PFSK-1 (cell line): ENCODE measurements at regions not wholly inside any gene's neighbourhood (a gene's known extent, or its start where the extent isn't known, plus 50 kb on each side); places are given as distances from the start of the nearest gene placed in this dataset.

Experiments
- FOXP2 ChIP-seq: optimal IDR thresholded peaks from 2 replicates; pipeline ENCODE3; 2011; ENCODE audit warnings: borderline replicate concordance, control low read depth, inconsistent platforms; ENCODE audit not compliant: insufficient read depth; ENCODE audit errors: extremely low read length, extremely low read depth
- POLR2AphosphoS5 ChIP-seq: IDR thresholded peaks from 2 replicates; pipeline ENCODE4 v1.6.1; 2012; ENCODE audit warnings: low read depth, mild to moderate bottlenecking, control low read depth, low read length, moderate library complexity
- REST ChIP-seq, 2 experiments: IDR thresholded peaks; 2 replicates each; pipeline versions ENCODE4 v1.6.1 to v1.8.0; 2011 to 2012; ENCODE audit warnings: low read depth in 2 of 2, low read length in 2 of 2, control low read depth in 1 of 2, inconsistent platforms in 1 of 2, mild to moderate bottlenecking in 1 of 2, moderate library complexity in 1 of 2; ENCODE audit not compliant: insufficient read depth in 1 of 2
- SIN3A ChIP-seq: IDR thresholded peaks from 2 replicates; pipeline ENCODE4 v1.6.1; 2012; ENCODE audit warnings: mild to moderate bottlenecking, low read length, moderate library complexity, borderline replicate concordance; ENCODE audit not compliant: insufficient read depth
- TAF1 ChIP-seq: IDR thresholded peaks from 2 replicates; pipeline ENCODE4 v1.6.1; 2012; ENCODE audit warnings: low read length, control low read depth, borderline replicate concordance; ENCODE audit not compliant: insufficient read depth

- TF ChIP-seq REST (IDR thresholded peaks at IDR 0.05; ENCODE audit: insufficient read depth in 1 of 2, low read depth in 2 of 2, low read length in 2 of 2) (no peak), FOXP2 (no peak), TAF1 (no peak), POLR2AphosphoS5 (no peak), SIN3A (no peak)
Measured at GRCh38 chr15:62394079-62394478, 229.0 kb upstream of the C2CD4B start.

GRCh38 chr15:62400778-62401177 lies 235.7 kb upstream of the C2CD4B start:
- TF ChIP-seq SIN3A (no peak), REST (IDR thresholded peaks at IDR 0.05; ENCODE audit: insufficient read depth in 1 of 2, low read depth in 2 of 2, low read length in 2 of 2) (no peak), TAF1 (no peak), POLR2AphosphoS5 (no peak), FOXP2 (no peak)

- TF ChIP-seq POLR2AphosphoS5 = no peak
- TF ChIP-seq TAF1 = no peak
- TF ChIP-seq SIN3A = no peak
Measured at GRCh38 chr15:62402687-62403086, 237.6 kb upstream of the C2CD4B start.

- TF ChIP-seq SIN3A = 0 out of 2 replicates have a peak, but pooled peaks have one; percentile 39
- no peak for TF ChIP-seq TAF1
Measured at GRCh38 chr15:62403164-62403809, 238.2 kb upstream of the C2CD4B start.

- TF ChIP-seq FOXP2 (no peak), POLR2AphosphoS5 (no peak)
Measured at GRCh38 chr15:62404194-62404985, 239.3 kb upstream of the C2CD4B start.

GRCh38 chr15:62406305-62406891 lies 241.3 kb upstream of the C2CD4B start:
- no peak for TF ChIP-seq POLR2AphosphoS5
- TF ChIP-seq REST (IDR thresholded peaks at IDR 0.05; ENCODE audit: insufficient read depth in 1 of 2, low read depth in 2 of 2, low read length in 2 of 2) = no peak
- TF ChIP-seq FOXP2 = no peak
- TF ChIP-seq SIN3A = no peak
- no peak for TF ChIP-seq TAF1
